ENCODE measurements at regions not wholly inside any gene's neighbourhood (a gene's known extent, or its start where the extent isn't known, plus 50 kb on each side); places are given as distances from the start of the nearest gene placed in this dataset.

DNA sequence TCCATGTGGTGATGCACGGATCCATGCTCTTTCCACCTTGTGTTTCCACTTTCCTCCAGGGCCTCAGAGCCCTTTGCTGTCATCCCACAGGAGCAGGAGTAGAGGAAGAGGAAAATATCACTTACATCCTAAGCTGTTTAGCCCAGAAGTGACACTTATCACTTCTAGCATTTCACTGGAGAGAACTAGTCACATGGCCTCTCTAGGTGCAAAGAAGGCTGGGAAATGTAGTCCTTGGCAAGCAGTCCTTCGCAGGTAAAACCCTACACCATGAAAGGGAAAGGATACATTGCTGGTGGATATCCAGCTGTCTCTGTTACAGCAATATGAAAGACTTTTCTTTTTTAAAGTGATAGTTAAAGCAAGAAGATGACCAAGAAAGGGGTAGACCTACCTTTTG, 185.9 kb downstream of the RGS9 start:
- TF ChIP-seq EZH2phosphoT487 (IDR thresholded peaks at IDR 0.05; ENCODE audit: unreplicated experiment) (no peak), POLR2AphosphoS5 (IDR thresholded peaks at IDR 0.05; ENCODE audit: low read depth) (no peak), EZH2 (IDR thresholded peaks at IDR 0.05; ENCODE audit: low read depth, unreplicated experiment) (no peak), ZNF114 (CRISPR knock-in tag; IDR thresholded peaks at IDR 0.05) (no peak), CREB1 (CRISPR knock-in tag; IDR thresholded peaks at IDR 0.05; ENCODE audit: low read depth) (no peak), ZNF331 (CRISPR knock-in tag; IDR thresholded peaks at IDR 0.05; ENCODE audit: low read depth) (no peak), JUNB (IDR thresholded peaks at IDR 0.05; ENCODE audit: unreplicated experiment) (no peak)
- TF ChIP-seq, protein P1, sequence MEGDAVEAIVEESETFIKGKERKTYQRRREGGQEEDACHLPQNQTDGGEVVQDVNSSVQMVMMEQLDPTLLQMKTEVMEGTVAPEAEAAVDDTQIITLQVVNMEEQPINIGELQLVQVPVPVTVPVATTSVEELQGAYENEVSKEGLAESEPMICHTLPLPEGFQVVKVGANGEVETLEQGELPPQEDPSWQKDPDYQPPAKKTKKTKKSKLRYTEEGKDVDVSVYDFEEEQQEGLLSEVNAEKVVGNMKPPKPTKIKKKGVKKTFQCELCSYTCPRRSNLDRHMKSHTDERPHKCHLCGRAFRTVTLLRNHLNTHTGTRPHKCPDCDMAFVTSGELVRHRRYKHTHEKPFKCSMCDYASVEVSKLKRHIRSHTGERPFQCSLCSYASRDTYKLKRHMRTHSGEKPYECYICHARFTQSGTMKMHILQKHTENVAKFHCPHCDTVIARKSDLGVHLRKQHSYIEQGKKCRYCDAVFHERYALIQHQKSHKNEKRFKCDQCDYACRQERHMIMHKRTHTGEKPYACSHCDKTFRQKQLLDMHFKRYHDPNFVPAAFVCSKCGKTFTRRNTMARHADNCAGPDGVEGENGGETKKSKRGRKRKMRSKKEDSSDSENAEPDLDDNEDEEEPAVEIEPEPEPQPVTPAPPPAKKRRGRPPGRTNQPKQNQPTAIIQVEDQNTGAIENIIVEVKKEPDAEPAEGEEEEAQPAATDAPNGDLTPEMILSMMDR (conservative IDR thresholded peaks at IDR 0.05; ENCODE audit: low read depth in 2 of 2), result no peak
- TF ChIP-seq, protein P2, sequence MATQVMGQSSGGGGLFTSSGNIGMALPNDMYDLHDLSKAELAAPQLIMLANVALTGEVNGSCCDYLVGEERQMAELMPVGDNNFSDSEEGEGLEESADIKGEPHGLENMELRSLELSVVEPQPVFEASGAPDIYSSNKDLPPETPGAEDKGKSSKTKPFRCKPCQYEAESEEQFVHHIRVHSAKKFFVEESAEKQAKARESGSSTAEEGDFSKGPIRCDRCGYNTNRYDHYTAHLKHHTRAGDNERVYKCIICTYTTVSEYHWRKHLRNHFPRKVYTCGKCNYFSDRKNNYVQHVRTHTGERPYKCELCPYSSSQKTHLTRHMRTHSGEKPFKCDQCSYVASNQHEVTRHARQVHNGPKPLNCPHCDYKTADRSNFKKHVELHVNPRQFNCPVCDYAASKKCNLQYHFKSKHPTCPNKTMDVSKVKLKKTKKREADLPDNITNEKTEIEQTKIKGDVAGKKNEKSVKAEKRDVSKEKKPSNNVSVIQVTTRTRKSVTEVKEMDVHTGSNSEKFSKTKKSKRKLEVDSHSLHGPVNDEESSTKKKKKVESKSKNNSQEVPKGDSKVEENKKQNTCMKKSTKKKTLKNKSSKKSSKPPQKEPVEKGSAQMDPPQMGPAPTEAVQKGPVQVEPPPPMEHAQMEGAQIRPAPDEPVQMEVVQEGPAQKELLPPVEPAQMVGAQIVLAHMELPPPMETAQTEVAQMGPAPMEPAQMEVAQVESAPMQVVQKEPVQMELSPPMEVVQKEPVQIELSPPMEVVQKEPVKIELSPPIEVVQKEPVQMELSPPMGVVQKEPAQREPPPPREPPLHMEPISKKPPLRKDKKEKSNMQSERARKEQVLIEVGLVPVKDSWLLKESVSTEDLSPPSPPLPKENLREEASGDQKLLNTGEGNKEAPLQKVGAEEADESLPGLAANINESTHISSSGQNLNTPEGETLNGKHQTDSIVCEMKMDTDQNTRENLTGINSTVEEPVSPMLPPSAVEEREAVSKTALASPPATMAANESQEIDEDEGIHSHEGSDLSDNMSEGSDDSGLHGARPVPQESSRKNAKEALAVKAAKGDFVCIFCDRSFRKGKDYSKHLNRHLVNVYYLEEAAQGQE (IDR thresholded peaks at IDR 0.05; ENCODE audit: unreplicated experiment), result no peak
- TF ChIP-seq, protein P3, sequence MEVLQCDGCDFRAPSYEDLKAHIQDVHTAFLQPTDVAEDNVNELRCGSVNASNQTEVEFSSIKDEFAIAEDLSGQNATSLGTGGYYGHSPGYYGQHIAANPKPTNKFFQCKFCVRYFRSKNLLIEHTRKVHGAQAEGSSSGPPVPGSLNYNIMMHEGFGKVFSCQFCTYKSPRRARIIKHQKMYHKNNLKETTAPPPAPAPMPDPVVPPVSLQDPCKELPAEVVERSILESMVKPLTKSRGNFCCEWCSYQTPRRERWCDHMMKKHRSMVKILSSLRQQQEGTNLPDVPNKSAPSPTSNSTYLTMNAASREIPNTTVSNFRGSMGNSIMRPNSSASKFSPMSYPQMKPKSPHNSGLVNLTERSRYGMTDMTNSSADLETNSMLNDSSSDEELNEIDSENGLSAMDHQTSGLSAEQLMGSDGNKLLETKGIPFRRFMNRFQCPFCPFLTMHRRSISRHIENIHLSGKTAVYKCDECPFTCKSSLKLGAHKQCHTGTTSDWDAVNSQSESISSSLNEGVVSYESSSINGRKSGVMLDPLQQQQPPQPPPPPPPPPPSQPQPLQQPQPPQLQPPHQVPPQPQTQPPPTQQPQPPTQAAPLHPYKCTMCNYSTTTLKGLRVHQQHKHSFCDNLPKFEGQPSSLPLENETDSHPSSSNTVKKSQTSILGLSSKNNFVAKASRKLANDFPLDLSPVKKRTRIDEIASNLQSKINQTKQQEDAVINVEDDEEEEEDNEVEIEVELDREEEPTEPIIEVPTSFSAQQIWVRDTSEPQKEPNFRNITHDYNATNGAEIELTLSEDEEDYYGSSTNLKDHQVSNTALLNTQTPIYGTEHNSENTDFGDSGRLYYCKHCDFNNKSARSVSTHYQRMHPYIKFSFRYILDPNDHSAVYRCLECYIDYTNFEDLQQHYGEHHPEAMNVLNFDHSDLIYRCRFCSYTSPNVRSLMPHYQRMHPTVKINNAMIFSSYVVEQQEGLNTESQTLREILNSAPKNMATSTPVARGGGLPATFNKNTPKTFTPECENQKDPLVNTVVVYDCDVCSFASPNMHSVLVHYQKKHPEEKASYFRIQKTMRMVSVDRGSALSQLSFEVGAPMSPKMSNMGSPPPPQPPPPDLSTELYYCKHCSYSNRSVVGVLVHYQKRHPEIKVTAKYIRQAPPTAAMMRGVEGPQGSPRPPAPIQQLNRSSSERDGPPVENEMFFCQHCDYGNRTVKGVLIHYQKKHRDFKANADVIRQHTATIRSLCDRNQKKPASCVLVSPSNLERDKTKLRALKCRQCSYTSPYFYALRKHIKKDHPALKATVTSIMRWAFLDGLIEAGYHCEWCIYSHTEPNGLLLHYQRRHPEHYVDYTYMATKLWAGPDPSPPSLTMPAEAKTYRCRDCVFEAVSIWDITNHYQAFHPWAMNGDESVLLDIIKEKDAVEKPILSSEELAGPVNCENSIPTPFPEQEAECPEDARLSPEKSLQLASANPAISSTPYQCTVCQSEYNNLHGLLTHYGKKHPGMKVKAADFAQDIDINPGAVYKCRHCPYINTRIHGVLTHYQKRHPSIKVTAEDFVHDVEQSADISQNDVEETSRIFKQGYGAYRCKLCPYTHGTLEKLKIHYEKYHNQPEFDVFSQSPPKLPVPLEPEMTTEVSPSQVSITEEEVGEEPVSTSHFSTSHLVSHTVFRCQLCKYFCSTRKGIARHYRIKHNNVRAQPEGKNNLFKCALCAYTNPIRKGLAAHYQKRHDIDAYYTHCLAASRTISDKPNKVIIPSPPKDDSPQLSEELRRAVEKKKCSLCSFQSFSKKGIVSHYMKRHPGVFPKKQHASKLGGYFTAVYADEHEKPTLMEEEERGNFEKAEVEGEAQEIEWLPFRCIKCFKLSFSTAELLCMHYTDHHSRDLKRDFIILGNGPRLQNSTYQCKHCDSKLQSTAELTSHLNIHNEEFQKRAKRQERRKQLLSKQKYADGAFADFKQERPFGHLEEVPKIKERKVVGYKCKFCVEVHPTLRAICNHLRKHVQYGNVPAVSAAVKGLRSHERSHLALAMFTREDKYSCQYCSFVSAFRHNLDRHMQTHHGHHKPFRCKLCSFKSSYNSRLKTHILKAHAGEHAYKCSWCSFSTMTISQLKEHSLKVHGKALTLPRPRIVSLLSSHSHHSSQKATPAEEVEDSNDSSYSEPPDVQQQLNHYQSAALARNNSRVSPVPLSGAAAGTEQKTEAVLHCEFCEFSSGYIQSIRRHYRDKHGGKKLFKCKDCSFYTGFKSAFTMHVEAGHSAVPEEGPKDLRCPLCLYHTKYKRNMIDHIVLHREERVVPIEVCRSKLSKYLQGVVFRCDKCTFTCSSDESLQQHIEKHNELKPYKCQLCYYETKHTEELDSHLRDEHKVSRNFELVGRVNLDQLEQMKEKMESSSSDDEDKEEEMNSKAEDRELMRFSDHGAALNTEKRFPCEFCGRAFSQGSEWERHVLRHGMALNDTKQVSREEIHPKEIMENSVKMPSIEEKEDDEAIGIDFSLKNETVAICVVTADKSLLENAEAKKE (CRISPR knock-in tag; IDR thresholded peaks at IDR 0.05), result no peak
